T-helper 17 cell (primary cell): ENCODE measurements at regions not wholly inside any gene's neighbourhood (a gene's known extent, or its start where the extent isn't known, plus 50 kb on each side); places are given as distances from the start of the nearest gene placed in this dataset.

Source experiments
- ATAC-seq: fragments of 150-1000 bp; cut with Tn5 transposase; 2 replicates; pipeline ENCODE4 v1.10.0; 2021; ENCODE audit warnings: mild to moderate bottlenecking, moderate library complexity
- DNase-seq, 3 donors: peaks; one replicate each; pipeline versions ENCODE4 v3.0.0 to v3.0.0-alpha.2; 2020 to 2021
- H3K9me3 ChIP-seq: one replicate; pipeline ENCODE4 v1.7.0; 2013; ENCODE audit warnings: low read length, mild to moderate bottlenecking; ENCODE audit not compliant: control insufficient read depth, poor library complexity, severe bottlenecking
- H3K27ac Mint-ChIP-seq: one replicate; pipeline ENCODE4 v1.8.0; 2022; ENCODE audit warnings: mild to moderate bottlenecking, moderate library complexity, mixed read lengths
- H3K27me3 Mint-ChIP-seq: one replicate; pipeline ENCODE4 v1.8.0; 2022; ENCODE audit warnings: mixed read lengths
- H3K36me3 Mint-ChIP-seq: one replicate; pipeline ENCODE4 v1.8.0; 2022; ENCODE audit warnings: low read depth, mixed read lengths
- H3K4me1 Mint-ChIP-seq: one replicate; pipeline ENCODE4 v1.8.0; 2022; ENCODE audit warnings: mild to moderate bottlenecking, mixed read lengths
- H3K4me3 Mint-ChIP-seq: one replicate; pipeline ENCODE4 v1.8.0; 2022; ENCODE audit warnings: mild to moderate bottlenecking, moderate library complexity, mixed read lengths

DNA sequence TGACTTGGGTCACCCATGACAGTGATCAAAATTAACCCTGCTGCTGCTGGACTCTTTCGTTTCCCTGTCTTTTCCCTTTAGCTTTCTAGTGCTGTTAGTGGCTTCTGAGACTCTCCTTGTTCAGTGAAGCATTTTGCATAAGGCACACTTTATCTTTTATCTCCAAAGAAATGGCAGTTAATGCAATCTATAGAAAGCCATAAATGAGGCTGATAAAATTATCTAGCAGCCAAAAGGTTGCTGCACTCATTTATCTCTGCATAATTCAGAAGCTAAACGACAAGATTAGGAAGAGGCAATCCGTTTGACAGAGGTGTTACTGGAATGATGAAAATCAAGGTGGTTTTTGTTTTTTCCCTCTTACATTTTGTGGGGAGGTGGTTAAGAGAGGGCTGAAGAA lies 1109.5 kb upstream of the EEF2KMT start:
- ATAC-seq = no peak
- no peak overlapping the region for H3K4me3 Mint-ChIP-seq

DNA sequence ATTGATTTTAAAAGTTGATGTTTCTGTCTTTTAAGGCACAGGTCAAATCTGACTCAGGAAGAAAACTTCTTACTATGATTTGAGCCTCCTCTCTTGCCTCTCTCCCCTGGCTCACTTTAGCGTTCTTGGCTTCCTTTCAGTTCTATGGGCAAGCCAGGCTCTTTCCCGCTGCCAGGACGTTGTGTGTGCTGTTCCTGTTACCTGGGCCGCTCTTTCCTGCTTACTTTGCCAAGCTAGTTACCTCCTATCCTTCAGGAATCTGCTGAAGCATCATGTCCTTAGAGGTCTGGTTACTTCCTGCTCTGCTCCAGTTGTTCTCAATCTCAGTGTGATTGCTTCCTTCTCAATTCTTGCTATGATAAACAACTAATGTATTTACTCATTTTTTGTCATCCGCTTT lies 1108.5 kb upstream of the EEF2KMT start:
- no peak for ATAC-seq
- Mint-ChIP-seq H3K27ac (no peak overlapping the region), H3K4me3 (no peak overlapping the region), H3K36me3 (no peaks in the 10 kb centered on the region), H3K4me1 (no peaks in the 10 kb centered on the region), H3K27me3 (no peaks in the 10 kb centered on the region)
- DNase-seq = no peak
- H3K9me3 ChIP-seq = no peaks in the 10 kb centered on the region

More for the DNA sequence above, 1109.5 kb upstream of the EEF2KMT start:
- Mint-ChIP-seq H3K4me1 (no peaks in the 10 kb centered on the region), H3K27ac (no peak overlapping the region), H3K36me3 (no peaks in the 10 kb centered on the region), H3K27me3 (no peaks in the 10 kb centered on the region)
- H3K9me3 ChIP-seq = no peaks in the 10 kb centered on the region
- DNase-seq = no peak

DNA sequence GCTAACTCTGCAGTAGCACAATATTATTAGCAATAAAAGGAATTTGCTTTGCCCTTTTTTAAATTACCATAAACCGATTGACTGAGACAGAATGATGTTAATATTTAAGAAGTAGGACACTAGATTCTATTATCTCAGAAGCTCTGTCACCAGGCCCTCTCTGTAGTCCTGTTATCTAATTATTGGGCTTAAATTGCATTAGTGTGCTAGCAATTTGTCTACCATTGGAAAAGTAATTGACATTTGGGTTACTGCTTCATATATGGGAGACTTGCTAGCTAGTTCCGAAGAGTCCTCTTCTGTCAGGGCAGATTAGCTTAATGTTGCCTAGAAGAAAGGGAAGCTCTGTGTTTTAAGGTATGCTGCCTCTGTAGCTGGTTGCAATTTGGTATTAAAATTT lies 1107.3 kb upstream of the EEF2KMT start:
- H3K4me1 Mint-ChIP-seq = no peaks in the 10 kb centered on the region
- H3K4me3 Mint-ChIP-seq = no peak overlapping the region
- ATAC-seq (no peak), DNase-seq (no peak)
- no peaks in the 10 kb centered on the region for H3K36me3 Mint-ChIP-seq
- H3K27ac Mint-ChIP-seq = no peak overlapping the region
- H3K27me3 Mint-ChIP-seq = no peaks in the 10 kb centered on the region
- no peaks in the 10 kb centered on the region for H3K9me3 ChIP-seq

DNA sequence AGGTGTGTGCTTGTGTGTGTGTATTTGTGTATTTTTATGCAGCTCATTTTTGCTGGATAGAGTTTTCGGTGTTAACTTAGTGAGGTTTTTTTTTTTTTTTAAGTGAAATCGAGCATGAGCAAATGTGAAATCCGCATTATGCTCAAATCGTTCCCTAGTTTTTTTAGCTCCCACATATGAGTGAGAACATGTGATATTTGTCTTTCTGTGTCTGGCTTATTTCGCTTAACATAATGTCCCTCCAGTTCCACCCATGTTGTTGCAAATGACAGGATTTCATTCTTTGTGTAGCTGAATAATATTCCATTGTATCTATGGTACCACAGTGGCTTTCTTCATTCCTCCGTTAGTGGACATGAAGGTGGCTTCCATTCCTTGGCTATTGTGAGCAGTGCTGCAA lies 1103.3 kb upstream of the EEF2KMT start:
- no peak overlapping the region for H3K4me3 Mint-ChIP-seq
- no peaks in the 10 kb centered on the region for H3K36me3 Mint-ChIP-seq
- no peak for ATAC-seq
- no peaks in the 10 kb centered on the region for H3K9me3 ChIP-seq
- DNase-seq = no peak
- H3K4me1 Mint-ChIP-seq = no peaks in the 10 kb centered on the region
- no peak overlapping the region for H3K27ac Mint-ChIP-seq
- no peaks in the 10 kb centered on the region for H3K27me3 Mint-ChIP-seq

DNA sequence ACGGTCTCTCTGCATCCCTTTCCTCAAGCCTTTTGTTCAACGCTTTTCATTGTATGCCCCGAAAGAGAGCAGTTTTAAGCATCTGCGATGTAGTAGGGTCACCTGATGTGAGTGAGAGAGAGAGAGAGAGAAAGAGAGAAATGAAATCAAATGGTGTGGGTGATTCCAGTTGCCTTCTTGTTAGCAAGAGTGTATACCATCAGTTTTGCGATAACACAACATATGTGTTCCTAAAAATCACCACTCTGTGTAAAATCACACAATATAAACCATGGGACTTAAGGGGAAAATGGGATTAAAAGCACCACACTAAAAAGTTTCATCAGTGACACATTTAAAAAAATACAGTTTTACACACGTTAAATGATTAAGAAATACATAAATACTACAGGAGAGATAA lies 1102.7 kb upstream of the EEF2KMT start:
- H3K4me1 Mint-ChIP-seq = no peaks in the 10 kb centered on the region
- DNase-seq (no peak), ATAC-seq (no peak)
- H3K27ac Mint-ChIP-seq = no peak overlapping the region
- H3K36me3 Mint-ChIP-seq = no peaks in the 10 kb centered on the region
- no peaks in the 10 kb centered on the region for H3K9me3 ChIP-seq
- H3K4me3 Mint-ChIP-seq = no peak overlapping the region
- H3K27me3 Mint-ChIP-seq = no peaks in the 10 kb centered on the region

DNA sequence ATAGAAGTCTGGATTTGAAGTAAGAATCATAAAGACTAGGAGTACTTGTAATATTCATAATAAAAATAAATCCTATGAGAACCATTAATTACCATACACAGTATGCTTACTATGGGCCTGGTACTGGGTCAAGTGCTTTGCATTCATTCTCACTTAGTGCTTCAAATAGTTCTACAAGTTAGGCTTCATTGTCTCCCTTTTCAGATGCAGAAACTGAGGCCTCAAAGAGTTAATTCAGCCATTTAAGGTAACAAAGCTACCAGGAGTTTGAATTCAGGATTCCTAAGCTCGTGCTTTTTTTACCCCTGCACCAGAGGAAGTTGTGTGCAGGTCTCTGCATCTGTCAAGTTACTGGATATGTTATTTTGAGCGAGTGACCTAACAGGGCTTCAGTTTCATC lies 1098.4 kb upstream of the EEF2KMT start:
- no peak overlapping the region for H3K27ac Mint-ChIP-seq
- no peaks in the 10 kb centered on the region for H3K9me3 ChIP-seq
- no peaks in the 10 kb centered on the region for H3K27me3 Mint-ChIP-seq
- ATAC-seq (no peak), DNase-seq (no peak)
- H3K4me3 Mint-ChIP-seq = no peak overlapping the region
- H3K36me3 Mint-ChIP-seq = no peaks in the 10 kb centered on the region
- no peaks in the 10 kb centered on the region for H3K4me1 Mint-ChIP-seq

DNA sequence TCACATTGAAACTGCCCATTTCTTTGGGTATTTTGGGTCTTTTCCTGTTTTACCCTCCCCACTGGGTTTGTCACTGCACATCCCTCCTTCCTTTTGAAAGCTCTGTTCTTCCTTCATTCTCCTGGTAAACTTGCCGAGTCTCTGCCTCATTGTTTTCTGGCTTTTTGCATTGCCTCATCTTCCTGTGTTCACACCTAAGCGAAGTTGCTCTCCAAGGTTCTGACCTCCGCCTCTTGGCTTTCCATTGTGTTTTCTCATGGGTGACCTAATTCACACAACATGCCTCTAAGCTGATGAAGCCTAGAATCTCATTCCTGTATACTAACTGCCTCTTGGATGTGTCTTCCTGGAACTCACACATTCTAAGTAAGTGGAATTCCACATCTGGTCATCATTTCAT lies 1096.1 kb upstream of the EEF2KMT start:
- Mint-ChIP-seq H3K4me3 (no peak overlapping the region), H3K27ac (no peak overlapping the region), H3K27me3 (no peaks in the 10 kb centered on the region), H3K4me1 (no peaks in the 10 kb centered on the region), H3K36me3 (no peaks in the 10 kb centered on the region)
- DNase-seq = no peak
- no peak for ATAC-seq
- no peaks in the 10 kb centered on the region for H3K9me3 ChIP-seq

DNA sequence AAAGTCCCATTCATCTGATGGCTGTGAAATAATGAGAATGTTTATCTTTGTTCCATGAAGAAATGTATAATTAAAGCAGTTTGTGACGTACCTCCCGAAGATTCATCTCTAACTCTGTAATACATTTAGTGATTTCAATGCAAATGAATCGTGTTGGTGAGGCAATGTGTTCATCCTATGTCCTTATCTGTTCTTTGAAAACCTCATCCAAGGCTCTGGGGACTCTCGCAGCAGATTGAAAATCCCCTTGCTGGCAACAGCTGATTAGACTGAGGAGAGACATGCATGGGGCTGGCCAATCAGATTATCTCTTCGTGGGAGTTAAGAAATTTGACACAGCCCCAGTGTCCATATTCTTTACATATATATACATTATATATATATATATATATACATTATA lies 1095.4 kb upstream of the EEF2KMT start:
- no peak overlapping the region for H3K4me3 Mint-ChIP-seq
- H3K9me3 ChIP-seq = no peaks in the 10 kb centered on the region
- H3K27me3 Mint-ChIP-seq = no peaks in the 10 kb centered on the region
- no peak for ATAC-seq
- DNase-seq = no peak
- no peaks in the 10 kb centered on the region for H3K36me3 Mint-ChIP-seq
- H3K4me1 Mint-ChIP-seq = no peaks in the 10 kb centered on the region
- H3K27ac Mint-ChIP-seq = no peak overlapping the region

DNA sequence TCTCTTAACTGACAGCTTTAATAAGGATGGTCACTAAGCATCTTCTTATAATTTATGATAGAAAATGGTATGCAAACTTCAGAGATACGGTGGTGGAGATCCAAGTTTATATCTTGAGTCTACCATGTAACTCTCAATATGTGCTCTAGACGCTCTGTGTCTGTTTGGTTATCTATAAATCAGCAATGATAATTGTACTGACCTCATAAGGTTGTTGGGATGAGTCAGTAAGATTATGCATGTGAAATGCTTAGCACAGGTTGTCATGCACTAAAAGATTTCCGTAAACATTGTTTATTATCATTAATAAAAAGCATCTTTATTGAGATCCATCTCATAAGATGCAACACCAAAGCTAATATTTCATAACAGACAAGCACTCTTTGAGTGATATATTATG lies 1094.9 kb upstream of the EEF2KMT start:
- Mint-ChIP-seq H3K27me3 (no peaks in the 10 kb centered on the region), H3K4me3 (no peak overlapping the region), H3K27ac (no peak overlapping the region), H3K4me1 (no peaks in the 10 kb centered on the region), H3K36me3 (no peaks in the 10 kb centered on the region)
- ATAC-seq (no peak), DNase-seq (no peak)
- no peaks in the 10 kb centered on the region for H3K9me3 ChIP-seq

DNA sequence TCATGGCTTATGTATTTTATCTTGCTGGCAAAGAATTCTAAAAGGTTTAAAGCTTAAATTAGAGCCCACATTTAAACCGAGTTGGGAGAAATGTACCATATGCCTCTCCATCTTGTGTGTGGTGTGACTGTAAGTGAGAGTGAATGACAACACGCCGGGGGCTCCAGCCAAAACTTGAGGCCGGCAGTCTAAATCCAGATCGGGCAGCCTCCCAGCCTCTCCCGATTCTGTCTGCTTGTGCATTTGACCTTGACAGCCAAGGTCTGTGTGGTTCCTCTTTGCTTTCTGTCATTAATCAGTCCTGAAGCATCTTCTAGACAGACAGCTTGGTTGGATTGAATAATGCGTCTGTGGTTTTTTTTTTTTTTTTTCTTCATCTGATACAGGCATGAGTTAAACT lies 1093.2 kb upstream of the EEF2KMT start:
- Mint-ChIP-seq H3K27ac (no peak overlapping the region), H3K27me3 (no peaks in the 10 kb centered on the region), H3K4me1 (no peaks in the 10 kb centered on the region), H3K4me3 (no peak overlapping the region), H3K36me3 (no peaks in the 10 kb centered on the region)
- no peak for DNase-seq
- ATAC-seq = no peak
- no peaks in the 10 kb centered on the region for H3K9me3 ChIP-seq

DNA sequence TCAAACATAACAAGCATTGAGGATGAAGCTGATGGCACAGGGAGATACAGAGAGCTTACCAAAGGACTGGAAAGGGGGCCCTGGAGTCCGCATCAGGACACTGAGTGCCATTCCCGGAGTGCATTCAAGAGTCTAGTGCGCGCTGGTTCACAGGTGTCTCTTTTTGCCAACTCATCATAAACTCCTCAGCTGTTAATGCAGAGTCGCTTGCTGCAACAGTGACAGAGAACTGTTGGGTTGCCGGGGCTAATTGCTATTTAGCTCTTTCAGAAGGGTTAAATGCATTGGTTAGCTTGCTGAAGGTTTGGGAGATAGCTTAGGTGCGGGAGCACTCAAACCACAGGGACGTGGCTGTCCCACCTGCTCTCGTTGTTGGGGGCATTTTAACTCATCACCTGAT lies 1091.6 kb upstream of the EEF2KMT start:
- no peaks in the 10 kb centered on the region for H3K4me1 Mint-ChIP-seq
- H3K27me3 Mint-ChIP-seq = no peaks in the 10 kb centered on the region
- no peaks in the 10 kb centered on the region for H3K36me3 Mint-ChIP-seq
- H3K4me3 Mint-ChIP-seq = no peak overlapping the region
- H3K27ac Mint-ChIP-seq = no peak overlapping the region
- ATAC-seq = no peak
- H3K9me3 ChIP-seq = no peaks in the 10 kb centered on the region
- no peak for DNase-seq

DNA sequence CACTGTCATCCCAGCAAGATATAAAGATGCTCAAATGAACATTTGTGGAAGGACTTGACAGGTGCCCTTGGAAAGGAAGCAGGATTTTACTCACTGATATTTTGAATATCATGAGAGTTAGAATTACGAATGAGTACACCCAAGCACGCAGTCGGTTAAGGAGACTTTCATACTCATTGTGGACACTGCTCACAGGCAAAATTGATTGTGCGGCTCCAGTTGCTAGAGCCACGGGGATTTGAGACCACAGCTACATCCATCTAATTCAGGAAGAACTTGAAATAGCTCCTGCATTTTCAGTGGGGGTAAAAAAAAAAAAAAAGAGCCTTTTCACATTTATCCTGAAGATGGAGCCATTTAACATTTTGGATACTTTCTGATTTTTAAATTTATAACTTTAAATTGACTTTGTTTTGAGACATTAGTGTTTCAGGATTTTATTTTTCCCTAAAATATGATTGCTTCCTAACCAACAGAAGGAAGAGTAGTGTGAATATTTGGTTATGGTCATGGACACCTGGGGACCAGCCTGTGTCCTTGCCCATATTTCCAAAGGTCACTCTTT lies 1080.1 kb upstream of the EEF2KMT start:
- DNase-seq = no peak
- Mint-ChIP-seq H3K27me3 (no peaks in the 10 kb centered on the region), H3K4me3 (no peak overlapping the region), H3K36me3 (no peaks in the 10 kb centered on the region), H3K27ac (no peak overlapping the region), H3K4me1 (no peaks in the 10 kb centered on the region)
- no peak for ATAC-seq
- H3K9me3 ChIP-seq = peaks cover 3% of the 10 kb centered on the region

DNA sequence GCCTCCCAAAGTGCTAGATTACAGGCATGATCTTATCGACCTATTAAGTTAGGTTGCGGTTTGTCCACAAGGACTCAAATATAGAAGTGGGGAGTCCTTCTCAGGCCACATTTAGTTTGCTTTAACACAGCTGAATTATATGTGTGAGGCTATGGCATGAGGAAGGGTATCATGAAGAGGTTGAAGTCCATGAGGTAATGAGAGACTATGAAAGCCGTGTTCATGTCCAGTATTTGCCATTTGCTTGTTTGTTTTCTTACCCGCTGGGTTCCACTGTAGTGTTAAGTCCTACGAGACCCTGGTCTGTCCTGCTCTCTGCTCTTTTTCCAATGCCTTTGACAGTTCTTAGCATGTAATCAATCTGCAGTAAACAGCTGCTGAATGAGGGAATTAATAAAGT lies 1072.4 kb upstream of the EEF2KMT start:
- ATAC-seq (no peak), DNase-seq (no peak)
- no peak overlapping the region for H3K27ac Mint-ChIP-seq
- no peaks in the 10 kb centered on the region for H3K27me3 Mint-ChIP-seq
- peaks cover 3% of the 10 kb centered on the region for H3K9me3 ChIP-seq
- H3K4me1 Mint-ChIP-seq = no peaks in the 10 kb centered on the region
- H3K36me3 Mint-ChIP-seq = no peaks in the 10 kb centered on the region
- no peak overlapping the region for H3K4me3 Mint-ChIP-seq

DNA sequence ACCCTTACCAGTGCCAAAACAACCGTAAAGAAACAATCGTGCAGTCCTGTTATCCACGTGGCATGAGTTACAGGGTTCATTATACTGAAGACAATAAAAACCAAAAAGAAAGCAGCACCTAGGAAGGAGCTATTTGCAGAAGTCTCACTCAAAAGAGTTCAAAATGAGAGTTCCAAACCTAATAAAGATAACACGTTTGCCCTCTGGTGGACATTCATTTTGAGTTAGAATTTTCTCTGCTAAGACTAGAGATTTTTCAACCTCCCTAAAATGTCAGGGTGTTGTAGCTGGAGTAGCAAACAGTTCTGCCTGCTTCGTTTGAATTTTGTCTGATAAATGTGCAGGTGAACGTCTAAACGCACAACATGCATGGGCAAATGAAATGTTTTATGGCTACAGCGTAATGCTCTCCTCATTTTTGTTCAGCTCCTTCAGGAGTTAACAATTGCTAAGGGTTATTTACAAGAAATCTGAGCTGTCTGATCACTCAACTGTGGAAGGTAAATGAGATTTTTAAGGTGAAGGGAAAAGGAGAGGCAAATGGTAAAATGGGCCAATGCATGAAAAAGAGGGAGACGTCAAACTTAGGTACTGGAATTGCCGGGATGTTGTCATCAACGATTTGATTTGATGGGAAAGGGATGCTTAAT lies 1067.9 kb upstream of the EEF2KMT start:
- Mint-ChIP-seq H3K4me1 (no peaks in the 10 kb centered on the region), H3K27me3 (no peaks in the 10 kb centered on the region), H3K36me3 (no peaks in the 10 kb centered on the region), H3K4me3 (no peak overlapping the region), H3K27ac (no peak overlapping the region)
- no peak for ATAC-seq
- H3K9me3 ChIP-seq = peaks cover 1% of the 10 kb centered on the region
- DNase-seq = no peak
